ENCODE measurements at regions not wholly inside any gene's neighbourhood (a gene's known extent, or its start where the extent isn't known, plus 50 kb on each side); places are given as distances from the start of the nearest gene placed in this dataset.

DNA sequence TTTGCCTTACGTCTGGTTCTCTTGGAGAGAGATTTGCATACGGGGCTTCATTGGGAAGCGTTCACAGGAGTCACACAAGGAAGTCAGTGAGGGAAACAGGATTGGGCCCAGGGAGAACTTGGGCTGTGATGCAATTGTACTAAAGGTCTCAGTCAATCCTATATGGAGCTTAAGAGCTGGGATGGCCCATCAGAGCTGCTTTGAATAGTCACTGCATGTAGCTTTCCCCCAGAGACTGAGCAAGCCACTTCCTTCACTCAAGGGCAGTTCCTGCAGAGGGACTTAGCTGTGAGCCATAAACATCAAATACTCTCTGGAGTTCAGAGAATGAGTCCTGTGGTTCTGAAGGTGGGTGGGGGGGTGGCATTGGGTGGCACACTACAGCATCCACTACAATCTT lies 605.4 kb downstream of the MED13L start:
- TF ChIP-seq, protein P1, sequence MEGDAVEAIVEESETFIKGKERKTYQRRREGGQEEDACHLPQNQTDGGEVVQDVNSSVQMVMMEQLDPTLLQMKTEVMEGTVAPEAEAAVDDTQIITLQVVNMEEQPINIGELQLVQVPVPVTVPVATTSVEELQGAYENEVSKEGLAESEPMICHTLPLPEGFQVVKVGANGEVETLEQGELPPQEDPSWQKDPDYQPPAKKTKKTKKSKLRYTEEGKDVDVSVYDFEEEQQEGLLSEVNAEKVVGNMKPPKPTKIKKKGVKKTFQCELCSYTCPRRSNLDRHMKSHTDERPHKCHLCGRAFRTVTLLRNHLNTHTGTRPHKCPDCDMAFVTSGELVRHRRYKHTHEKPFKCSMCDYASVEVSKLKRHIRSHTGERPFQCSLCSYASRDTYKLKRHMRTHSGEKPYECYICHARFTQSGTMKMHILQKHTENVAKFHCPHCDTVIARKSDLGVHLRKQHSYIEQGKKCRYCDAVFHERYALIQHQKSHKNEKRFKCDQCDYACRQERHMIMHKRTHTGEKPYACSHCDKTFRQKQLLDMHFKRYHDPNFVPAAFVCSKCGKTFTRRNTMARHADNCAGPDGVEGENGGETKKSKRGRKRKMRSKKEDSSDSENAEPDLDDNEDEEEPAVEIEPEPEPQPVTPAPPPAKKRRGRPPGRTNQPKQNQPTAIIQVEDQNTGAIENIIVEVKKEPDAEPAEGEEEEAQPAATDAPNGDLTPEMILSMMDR (IDR thresholded peaks at IDR 0.05), result no peak
- TF ChIP-seq POLR2A (IDR thresholded peaks at IDR 0.05), result no peak

Data from lower leg skin (tissue), 3 donors.